ENCODE measurements at regions not wholly inside any gene's neighbourhood (a gene's known extent, or its start where the extent isn't known, plus 50 kb on each side); places are given as distances from the start of the nearest gene placed in this dataset.

DNA sequence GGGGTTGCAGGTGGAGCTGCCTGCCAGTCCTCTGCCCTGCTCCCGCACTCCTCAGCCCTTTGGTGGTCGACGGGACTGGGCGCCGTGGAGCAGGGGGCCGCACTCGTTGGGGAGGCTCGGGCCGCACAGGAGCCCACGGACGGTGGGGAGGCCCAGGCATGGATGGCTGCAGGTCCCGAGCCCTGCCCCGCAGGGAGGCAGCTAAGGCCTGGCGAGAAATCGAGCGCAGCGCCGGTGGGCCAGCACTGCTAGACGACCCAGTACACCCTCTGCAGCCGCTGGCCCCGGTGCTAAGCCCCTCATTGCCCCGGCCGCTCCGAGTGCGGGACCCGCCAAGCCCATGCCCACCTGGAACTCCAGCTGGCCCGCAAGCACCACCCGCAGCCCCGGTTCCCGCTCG lies 221.8 kb downstream of the BTG1 start:
- H3K27me3 Mint-ChIP-seq (ENCODE audit: low read depth): no peaks in the 10 kb centered on the region
- TF ChIP-seq, protein P1, sequence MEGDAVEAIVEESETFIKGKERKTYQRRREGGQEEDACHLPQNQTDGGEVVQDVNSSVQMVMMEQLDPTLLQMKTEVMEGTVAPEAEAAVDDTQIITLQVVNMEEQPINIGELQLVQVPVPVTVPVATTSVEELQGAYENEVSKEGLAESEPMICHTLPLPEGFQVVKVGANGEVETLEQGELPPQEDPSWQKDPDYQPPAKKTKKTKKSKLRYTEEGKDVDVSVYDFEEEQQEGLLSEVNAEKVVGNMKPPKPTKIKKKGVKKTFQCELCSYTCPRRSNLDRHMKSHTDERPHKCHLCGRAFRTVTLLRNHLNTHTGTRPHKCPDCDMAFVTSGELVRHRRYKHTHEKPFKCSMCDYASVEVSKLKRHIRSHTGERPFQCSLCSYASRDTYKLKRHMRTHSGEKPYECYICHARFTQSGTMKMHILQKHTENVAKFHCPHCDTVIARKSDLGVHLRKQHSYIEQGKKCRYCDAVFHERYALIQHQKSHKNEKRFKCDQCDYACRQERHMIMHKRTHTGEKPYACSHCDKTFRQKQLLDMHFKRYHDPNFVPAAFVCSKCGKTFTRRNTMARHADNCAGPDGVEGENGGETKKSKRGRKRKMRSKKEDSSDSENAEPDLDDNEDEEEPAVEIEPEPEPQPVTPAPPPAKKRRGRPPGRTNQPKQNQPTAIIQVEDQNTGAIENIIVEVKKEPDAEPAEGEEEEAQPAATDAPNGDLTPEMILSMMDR (IDR thresholded peaks at IDR 0.05): no peak
- H3K4me1 Mint-ChIP-seq (ENCODE audit: low read depth): peaks cover 6% of the 10 kb centered on the region
- H3K36me3 Mint-ChIP-seq (ENCODE audit: low read depth): no peaks in the 10 kb centered on the region
- no peaks in the 10 kb centered on the region for H3K9me3 Mint-ChIP-seq (ENCODE audit: low read depth)
- H3K27ac Mint-ChIP-seq (ENCODE audit: unreplicated experiment): no peak overlapping the region
- DNase-seq (ENCODE audit: low spot score): peak; percentile 82
- no peak overlapping the region for H3K4me3 Mint-ChIP-seq (ENCODE audit: unreplicated experiment)

DNA sequence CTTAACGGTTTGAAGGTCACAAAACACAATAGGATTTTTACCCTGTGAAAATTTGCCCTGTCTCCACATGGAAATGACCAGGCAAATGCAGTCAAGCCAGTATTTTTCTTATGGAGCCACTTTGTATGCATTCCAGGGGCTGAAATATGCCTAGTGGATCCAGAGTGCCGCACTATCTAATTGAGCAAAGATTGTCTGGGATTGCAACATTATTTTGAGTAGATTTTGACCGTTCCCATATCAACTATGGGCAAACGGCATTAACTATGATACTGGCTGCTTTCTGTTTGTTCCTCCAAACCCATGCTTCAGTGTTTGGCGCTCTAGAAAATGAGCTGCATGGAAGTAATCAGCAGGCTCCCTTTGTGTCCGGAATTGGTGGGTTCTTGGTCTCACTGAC lies 223.0 kb downstream of the BTG1 start:
- Mint-ChIP-seq H3K27ac (ENCODE audit: unreplicated experiment) (no peak overlapping the region), H3K27me3 (ENCODE audit: low read depth) (no peaks in the 10 kb centered on the region), H3K4me3 (ENCODE audit: unreplicated experiment) (no peak overlapping the region), H3K36me3 (ENCODE audit: low read depth) (no peaks in the 10 kb centered on the region), H3K4me1 (ENCODE audit: low read depth) (peaks cover 6% of the 10 kb centered on the region), H3K9me3 (ENCODE audit: low read depth) (no peaks in the 10 kb centered on the region)
- no peak for DNase-seq (ENCODE audit: low spot score)
- TF ChIP-seq, protein P1 (IDR thresholded peaks at IDR 0.05): no peak

DNA sequence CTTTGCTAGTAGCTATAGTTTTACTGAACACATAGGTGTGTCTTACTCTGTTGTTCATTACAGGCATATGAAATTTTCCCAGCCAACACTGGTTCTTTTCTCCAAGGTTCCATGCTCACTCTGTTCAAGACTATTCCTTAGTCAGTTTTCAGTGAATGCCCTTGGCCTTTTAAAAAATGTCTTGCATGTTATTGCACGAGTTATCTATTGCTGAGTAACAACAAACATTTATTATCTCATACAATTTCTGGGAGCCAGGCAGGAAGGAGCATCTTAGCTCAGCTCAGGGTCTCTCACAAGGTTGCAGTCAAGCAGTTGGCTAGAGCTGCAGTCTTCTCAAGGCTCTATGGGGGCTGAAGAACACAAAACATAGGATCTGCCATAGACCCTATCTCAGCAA lies 223.5 kb downstream of the BTG1 start:
- Mint-ChIP-seq H3K27me3 (ENCODE audit: low read depth) (no peaks in the 10 kb centered on the region), H3K27ac (ENCODE audit: unreplicated experiment) (no peak overlapping the region), H3K4me3 (ENCODE audit: unreplicated experiment) (no peak overlapping the region), H3K36me3 (ENCODE audit: low read depth) (no peaks in the 10 kb centered on the region), H3K9me3 (ENCODE audit: low read depth) (no peaks in the 10 kb centered on the region), H3K4me1 (ENCODE audit: low read depth) (peaks cover 6% of the 10 kb centered on the region)
- TF ChIP-seq, protein P1 (IDR thresholded peaks at IDR 0.05): no peak
- no peak for DNase-seq (ENCODE audit: low spot score)

DNA sequence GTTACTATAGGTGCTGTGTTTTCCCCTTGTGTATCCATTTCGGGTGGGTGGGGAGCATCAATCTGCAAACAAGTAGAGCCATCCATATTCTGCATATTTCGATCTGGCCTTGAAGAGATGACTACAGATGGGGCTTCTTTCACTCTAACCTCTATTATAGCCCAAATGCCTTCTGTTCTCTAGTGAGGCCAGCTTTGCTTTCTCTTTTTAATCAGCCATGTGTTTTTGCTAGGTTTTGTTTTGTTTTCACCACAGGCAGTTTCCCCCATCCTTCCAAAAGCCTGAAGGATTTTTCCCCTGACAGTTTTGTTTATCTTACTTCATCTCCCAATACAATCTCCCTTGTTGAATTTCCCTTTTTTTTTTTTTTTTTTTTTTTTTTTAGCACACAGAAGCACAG lies 224.1 kb downstream of the BTG1 start:
- no peaks in the 10 kb centered on the region for H3K27me3 Mint-ChIP-seq (ENCODE audit: low read depth)
- H3K4me3 Mint-ChIP-seq (ENCODE audit: unreplicated experiment): no peak overlapping the region
- DNase-seq (ENCODE audit: low spot score): no peak
- H3K4me1 Mint-ChIP-seq (ENCODE audit: low read depth): peaks cover under 1% of the 10 kb centered on the region
- H3K36me3 Mint-ChIP-seq (ENCODE audit: low read depth): no peaks in the 10 kb centered on the region
- H3K27ac Mint-ChIP-seq (ENCODE audit: unreplicated experiment): no peak overlapping the region
- TF ChIP-seq, protein P1 (IDR thresholded peaks at IDR 0.05): no peak
- H3K9me3 Mint-ChIP-seq (ENCODE audit: low read depth): no peaks in the 10 kb centered on the region

DNA sequence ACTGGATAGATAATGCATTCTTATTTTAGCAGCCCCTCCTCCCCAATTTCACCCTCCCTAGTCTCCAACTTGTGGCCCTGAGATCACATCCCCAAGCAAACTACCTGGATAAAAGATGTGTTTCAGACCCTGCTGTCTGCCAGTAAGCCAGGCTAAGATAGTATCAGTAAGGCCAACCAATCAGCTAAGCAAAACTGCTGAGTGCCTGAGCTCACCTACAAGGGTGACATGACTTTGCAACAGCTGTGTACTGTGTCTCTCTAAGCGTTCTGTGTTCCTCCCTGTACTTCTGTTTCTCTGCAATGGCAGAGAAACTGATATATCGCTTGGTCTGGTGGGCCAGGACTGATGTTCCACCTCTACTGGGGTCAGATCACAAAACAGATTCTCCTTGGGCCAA lies 224.9 kb downstream of the BTG1 start:
- H3K27ac Mint-ChIP-seq (ENCODE audit: unreplicated experiment): no peak overlapping the region
- H3K4me1 Mint-ChIP-seq (ENCODE audit: low read depth): no peaks in the 10 kb centered on the region
- H3K36me3 Mint-ChIP-seq (ENCODE audit: low read depth): no peaks in the 10 kb centered on the region
- H3K4me3 Mint-ChIP-seq (ENCODE audit: unreplicated experiment): no peak overlapping the region
- TF ChIP-seq, protein P1 (IDR thresholded peaks at IDR 0.05): no peak
- DNase-seq (ENCODE audit: low spot score): no peak
- no peaks in the 10 kb centered on the region for H3K27me3 Mint-ChIP-seq (ENCODE audit: low read depth)
- H3K9me3 Mint-ChIP-seq (ENCODE audit: low read depth): no peaks in the 10 kb centered on the region
